GM23248 (cell line): ENCODE measurements at regions not wholly inside any gene's neighbourhood (a gene's known extent, or its start where the extent isn't known, plus 50 kb on each side); places are given as distances from the start of the nearest gene placed in this dataset.

Experiments used
- EZH2 ChIP-seq: fragments of 200-600 bp; sonication (generic); IDR thresholded peaks from 2 replicates; pipeline ENCODE4 v1.6.1; 2018; ENCODE audit warnings: antibody characterized with exemption, mild to moderate bottlenecking; ENCODE audit not compliant: insufficient read depth, poor library complexity, severe bottlenecking
- EZH2phosphoT487 ChIP-seq: fragments of 200-600 bp; sonication (generic); IDR thresholded peaks from 2 replicates; pipeline ENCODE4 v1.6.1; 2018; ENCODE audit warnings: antibody characterized with exemption, moderate library complexity, mild to moderate bottlenecking, low read depth; ENCODE audit not compliant: insufficient read depth

DNA sequence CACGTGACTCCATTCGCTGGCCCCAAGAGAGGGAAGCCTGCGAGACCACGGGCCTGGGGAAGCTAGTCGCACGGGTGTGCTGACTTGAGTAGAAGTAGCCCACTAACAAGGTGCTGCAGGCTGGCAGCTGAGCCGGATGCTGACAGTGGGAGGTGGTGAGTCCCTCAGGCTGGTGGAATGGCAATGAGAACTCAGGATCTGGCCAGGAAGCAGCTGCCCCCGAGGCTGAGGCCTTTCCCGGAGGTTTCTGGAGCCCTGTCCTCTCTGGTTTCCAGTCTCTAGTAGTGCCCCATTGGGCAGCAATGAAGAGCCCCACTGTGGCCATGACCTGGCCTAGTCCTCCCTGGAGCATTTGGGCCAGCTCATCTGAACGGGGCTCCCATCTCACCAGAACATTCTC is 366.7 kb upstream of the IRX4 start:
- TF ChIP-seq EZH2 (no peak), EZH2phosphoT487 (no peak)
